GM13977 (cell line): ENCODE measurements at regions not wholly inside any gene's neighbourhood (a gene's known extent, or its start where the extent isn't known, plus 50 kb on each side); places are given as distances from the start of the nearest gene placed in this dataset.

Experiments used
- DNase-seq: peaks from one replicate; pipeline ENCODE4 v3.0.0; 2012; ENCODE audit warnings: low spot score
- in situ Hi-C: fragments of 300-500 bp; cut with MboI; formaldehyde crosslinking; loops from one replicate; pipeline ENCODE4 v1.12.0; 2022; ENCODE audit warnings: low sequenced_read_pairs, low pct_unique_long_range_greater_than_20kb, mixed read lengths, inconsistent platforms; ENCODE audit not compliant: unreplicated experiment
- TF ChIP-seq, protein P1 (sequence below): IDR thresholded peaks from 2 replicates; pipeline ENCODE4 v1.5.1; 2012; ENCODE audit warnings: mild to moderate bottlenecking, control low read depth; ENCODE audit not compliant: insufficient read depth; ENCODE audit errors: extremely low read depth, missing control alignments

DNA sequence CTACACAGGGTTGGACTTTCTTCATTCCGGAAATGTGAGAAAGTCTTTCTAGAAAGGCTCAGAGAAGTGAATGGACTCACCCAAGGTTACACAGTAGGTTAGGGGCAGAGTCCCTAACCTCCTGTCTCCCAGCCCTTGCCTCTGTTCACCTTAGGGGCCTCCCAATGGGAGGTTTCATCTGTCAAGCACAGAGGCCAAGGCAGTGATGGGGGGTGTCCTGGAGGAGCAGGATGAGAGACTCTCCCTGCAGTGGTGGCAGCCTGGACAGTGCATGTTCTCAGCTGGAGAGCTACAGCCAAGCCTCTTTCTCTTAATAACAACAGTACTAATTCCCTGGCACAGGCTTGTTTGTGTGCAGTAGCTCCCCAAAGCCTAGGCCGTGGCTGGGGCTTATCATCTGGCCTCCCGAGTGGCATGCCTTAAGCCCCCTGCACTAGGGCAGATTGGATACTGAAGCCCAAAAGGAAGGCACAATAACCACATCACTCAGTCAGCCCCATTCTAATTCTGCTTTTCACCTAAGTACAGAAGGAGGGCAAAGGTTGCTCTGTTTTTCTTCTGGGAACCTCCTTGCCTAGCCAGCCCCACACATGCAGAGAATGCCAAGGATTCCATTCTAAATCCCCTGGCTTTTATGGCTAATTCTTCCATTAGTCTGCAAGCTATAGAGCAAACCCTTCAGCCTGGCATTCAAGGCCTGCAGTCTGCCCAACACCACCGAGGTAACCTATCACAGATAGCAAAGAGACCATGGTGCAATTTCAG, 50.2 kb upstream of the XPA start:
- in situ Hi-C loops = no loop called here

DNA sequence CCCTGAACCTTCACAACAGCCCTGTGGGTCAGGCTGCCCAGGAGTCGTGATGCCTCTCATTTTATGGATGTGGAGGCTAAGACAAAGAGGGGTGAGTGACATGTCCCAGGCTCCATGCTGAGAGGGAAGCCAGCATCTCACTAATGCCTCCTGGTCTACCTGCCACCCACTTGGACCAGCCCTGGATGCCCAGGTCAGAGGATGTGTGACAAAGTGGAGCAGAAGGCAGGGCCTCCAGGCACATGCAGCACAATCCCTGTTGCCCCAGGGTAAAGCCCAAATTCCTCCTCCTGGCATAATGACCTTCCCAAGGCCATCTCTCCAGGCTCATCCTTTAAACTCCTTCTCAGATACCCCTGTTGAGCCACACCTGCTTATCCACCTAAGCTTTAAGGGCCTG, 51.4 kb upstream of the XPA start:
- no peak for DNase-seq
- TF ChIP-seq, protein P1, sequence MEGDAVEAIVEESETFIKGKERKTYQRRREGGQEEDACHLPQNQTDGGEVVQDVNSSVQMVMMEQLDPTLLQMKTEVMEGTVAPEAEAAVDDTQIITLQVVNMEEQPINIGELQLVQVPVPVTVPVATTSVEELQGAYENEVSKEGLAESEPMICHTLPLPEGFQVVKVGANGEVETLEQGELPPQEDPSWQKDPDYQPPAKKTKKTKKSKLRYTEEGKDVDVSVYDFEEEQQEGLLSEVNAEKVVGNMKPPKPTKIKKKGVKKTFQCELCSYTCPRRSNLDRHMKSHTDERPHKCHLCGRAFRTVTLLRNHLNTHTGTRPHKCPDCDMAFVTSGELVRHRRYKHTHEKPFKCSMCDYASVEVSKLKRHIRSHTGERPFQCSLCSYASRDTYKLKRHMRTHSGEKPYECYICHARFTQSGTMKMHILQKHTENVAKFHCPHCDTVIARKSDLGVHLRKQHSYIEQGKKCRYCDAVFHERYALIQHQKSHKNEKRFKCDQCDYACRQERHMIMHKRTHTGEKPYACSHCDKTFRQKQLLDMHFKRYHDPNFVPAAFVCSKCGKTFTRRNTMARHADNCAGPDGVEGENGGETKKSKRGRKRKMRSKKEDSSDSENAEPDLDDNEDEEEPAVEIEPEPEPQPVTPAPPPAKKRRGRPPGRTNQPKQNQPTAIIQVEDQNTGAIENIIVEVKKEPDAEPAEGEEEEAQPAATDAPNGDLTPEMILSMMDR = no peak
- in situ Hi-C loops = no loop called here

More for the DNA sequence above, 50.2 kb upstream of the XPA start:
- DNase-seq = no peak
- TF ChIP-seq, protein P1 = no peak

DNA sequence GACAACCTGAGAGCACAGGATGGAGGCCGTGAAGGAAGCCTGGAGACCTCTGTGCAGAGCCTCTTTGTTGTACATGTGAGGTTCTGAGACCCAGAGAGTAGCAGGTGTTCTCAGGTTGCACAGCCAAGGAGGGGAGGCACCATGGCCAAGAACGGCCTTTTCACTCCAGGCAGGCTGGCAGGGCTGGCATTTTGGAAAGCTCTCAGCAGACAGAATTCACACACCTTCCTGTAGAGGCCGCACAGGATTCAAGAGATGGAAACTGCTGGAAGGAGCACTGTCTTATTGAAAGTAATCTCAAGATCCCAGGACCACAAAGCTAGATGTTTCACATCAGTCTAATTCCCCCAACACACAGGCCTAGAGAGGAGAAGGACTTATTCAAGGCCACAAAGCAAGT, 52.8 kb upstream of the XPA start:
- TF ChIP-seq, protein P1 = no peak
- DNase-seq = no peak
- in situ Hi-C loops = no loop called here

DNA sequence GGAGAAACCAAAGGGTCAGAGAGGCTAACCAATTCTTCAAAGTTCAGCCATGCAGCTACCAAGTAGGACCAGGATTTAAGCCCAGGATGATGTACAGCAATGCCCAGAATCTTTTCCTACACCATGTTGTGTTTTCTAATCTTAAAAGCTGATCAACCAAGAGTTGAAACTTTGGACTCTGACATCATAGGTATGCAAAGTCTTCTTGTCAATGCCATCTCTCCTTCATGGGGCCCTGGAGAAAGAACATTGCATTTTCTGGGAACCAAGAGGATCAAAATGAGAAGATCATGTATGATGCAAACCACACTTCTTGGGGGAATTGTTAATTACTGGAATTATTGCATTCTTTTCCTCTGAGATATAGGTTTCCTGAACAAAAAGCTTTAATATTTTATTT, 54.4 kb upstream of the XPA start:
- in situ Hi-C loops = no loop called here
- TF ChIP-seq, protein P1 = no peak
- no peak for DNase-seq

DNA sequence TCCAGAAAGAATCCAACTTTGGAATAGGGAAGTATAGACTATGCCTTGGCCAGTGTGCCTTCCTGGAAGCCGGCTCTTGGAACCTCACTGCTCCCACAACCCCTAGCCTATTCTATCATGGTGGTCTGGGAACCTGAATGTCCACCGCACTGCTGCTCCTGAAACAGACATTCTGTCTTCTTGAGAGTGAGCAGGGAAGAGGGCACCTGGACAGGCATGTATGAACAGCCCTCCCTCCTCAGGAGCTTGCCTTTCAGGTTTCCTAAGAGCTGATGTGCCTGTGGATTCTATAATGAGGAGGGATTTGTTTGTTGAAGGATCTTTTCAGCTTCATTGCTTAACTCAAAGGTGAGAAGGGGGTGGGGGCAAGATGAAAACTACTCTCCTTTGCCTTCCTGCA, 55.1 kb upstream of the XPA start:
- no peak for DNase-seq
- TF ChIP-seq, protein P1 = no peak
- in situ Hi-C loops = no loop called here

DNA sequence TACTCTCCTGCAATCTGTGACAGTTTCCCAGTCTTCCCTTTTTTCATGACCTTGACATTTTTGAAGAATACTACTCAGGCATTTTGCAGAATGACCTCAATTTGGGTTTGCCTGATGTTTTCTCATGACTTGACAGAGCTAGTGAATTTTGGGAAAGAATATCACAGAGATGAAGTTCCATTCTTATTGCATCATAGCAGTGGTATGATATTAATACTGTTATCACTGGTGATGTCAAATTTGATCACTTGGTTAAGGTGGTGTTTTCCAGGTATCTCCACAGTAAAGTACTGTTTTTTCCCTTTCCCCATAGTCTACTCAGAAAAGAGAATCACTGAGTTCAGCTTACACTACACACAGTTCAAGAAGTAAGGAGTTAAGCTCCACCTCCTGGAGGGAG, 56.2 kb upstream of the XPA start:
- TF ChIP-seq, protein P1 = no peak
- DNase-seq = no peak
- in situ Hi-C loops = no loop called here

DNA sequence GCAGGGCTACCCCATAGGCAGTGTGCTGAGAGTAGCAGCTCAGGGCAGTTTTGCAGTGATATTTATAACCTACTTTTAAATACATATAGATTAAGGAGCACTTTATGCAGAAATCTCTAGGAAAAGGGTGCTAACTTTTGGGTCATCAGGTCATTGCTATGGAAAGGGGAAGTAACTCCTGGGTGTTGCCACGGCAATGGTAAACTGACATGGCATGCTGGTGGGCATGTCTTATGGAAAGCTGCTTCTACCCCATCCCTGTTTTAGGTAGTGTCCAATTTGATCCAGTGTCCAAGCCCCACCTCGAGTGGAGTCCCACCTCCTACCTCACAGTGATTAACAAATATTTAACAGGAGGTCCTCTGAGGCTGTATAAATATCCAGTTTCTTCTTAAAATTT, 56.8 kb upstream of the XPA start:
- in situ Hi-C loops = no loop called here
- TF ChIP-seq, protein P1 = no peak
- DNase-seq = no peak
